ENCODE measurements at regions not wholly inside any gene's neighbourhood (a gene's known extent, or its start where the extent isn't known, plus 50 kb on each side); places are given as distances from the start of the nearest gene placed in this dataset.

DNA sequence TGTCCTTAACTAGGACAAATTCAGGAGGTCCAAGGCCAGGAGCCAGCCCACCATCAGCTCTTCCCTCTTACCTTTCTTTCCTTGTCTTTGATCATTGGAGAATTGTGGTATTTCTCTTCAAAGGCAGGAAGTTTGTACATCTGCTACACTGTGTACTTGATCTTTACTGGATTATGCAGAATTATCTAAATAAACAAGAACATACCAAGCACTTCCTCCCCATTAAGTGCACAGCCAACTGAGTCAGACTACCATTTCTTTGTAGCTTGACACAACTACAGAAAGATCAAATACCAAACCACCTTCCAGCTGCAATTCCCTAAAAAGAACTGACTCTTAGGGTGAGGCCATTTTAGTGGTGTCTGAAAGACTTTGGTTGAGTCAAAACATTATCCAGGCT, 195.1 kb downstream of the HDGFL1 start:
- CTCF ChIA-PET = interaction anchor here (1.3 kb wide), 1 partner anchor 12 kb away, joined by 3 read pairs; no protein-coding TSS in a partner anchor
- Histone ChIP-seq H3K27ac (ENCODE audit: insufficient read depth, low read length) (no peak overlapping the region), H3K4me1 (ENCODE audit: control insufficient read depth, insufficient read depth, low read length) (peaks cover 5% of the 10 kb centered on the region), H4K20me1 (ENCODE audit: insufficient read depth, low read length) (no peaks in the 10 kb centered on the region), H3K23ac (ENCODE audit: low read depth, low read length) (peak overlapping the region; percentile 70; the same call in 1 of the 2 replicates), H2BK15ac (ENCODE audit: low read depth, low read length) (peak overlapping the region; percentile 55; the same call in 1 of the 3 replicates), H3K9me1 (ENCODE audit: insufficient read depth, low read length) (peaks cover 4% of the 10 kb centered on the region), H3K4ac (ENCODE audit: low read depth, low read length) (peak overlapping the region; percentile 63), H3K4me3 (ENCODE audit: insufficient read depth, low read depth, low read length) (no peak overlapping the region), H3K14ac (replicated peaks; ENCODE audit: low read depth, low read length) (0 out of 2 replicates have a peak overlapping the region, but pooled peaks have one; percentile 31), H3K79me1 (ENCODE audit: low read depth in 1 of 2, low read length in 2 of 2) (no peaks in the 10 kb centered on the region), H3K4me2 (ENCODE audit: low read depth, low read length) (peak overlapping the region; percentile 5; the same call in 1 of the 2 replicates), H2BK20ac (ENCODE audit: low read depth, low read length) (peak overlapping the region; percentile 85), H3K9me3 (ENCODE audit: control insufficient read depth, insufficient read depth, low read length) (0 out of 2 replicates have a peak, but pooled peaks cover 3% of the 10 kb centered on the region), H4K91ac (ENCODE audit: insufficient read depth, low read depth, low read length) (peak overlapping the region; percentile 44; the same call in 1 of the 2 replicates), H2AK9ac (replicated peaks; ENCODE audit: low read depth, low read length, poor library complexity) (no peak overlapping the region), H3K27me3 (ENCODE audit: control insufficient read depth, insufficient read depth, low read length) (no peaks in the 10 kb centered on the region), H4K5ac (ENCODE audit: low read depth, low read length) (no peak overlapping the region; the same call in 1 of the 2 replicates), H3K36me3 (ENCODE audit: control insufficient read depth, insufficient read depth, low read length) (no peaks in the 10 kb centered on the region), H3K9ac (ENCODE audit: low read depth, low read length) (no peak overlapping the region), H3K18ac (ENCODE audit: low read depth, low read length) (peak overlapping the region; percentile 81; the same call in 1 of the 2 replicates), H2BK5ac (ENCODE audit: low read depth, low read length, poor library complexity, severe bottlenecking) (peak overlapping the region; percentile 66), H2BK120ac (ENCODE audit: low read depth, low read length) (peak overlapping the region; percentile 80; the same call in 1 of the 2 replicates), H2AK5ac (ENCODE audit: low read depth, low read length) (peak overlapping the region; percentile 84), H4K8ac (ENCODE audit: low read depth in 2 of 2, low read length in 2 of 2) (peak overlapping the region in 1 of 2 experiments; percentile 53; a peak in 2 of 4 replicates), H3K56ac (ENCODE audit: extremely low read depth, insufficient read depth, low read length) (no peak overlapping the region), H2AFZ (replicated peaks; ENCODE audit: low read length, poor library complexity) (peak overlapping the region; percentile 64)
- in situ Hi-C loops (cut with MboI; ENCODE audit: low sequenced_read_pairs) (no loop called here), dilution Hi-C loops (cut with HindIII; ENCODE audit: low sequenced_read_pairs, unreplicated experiment) (no loop called here), intact Hi-C loops (cut with micrococcal nuclease) (no loop called here)
- ATAC-seq (ENCODE audit: low read depth) (peak; percentile 87), DNase-seq (peak; percentile 85)
- TF ChIP-seq RFX5 (IDR thresholded peaks at IDR 0.05; ENCODE audit: low read depth, low read length) (no peak), FOS (IDR thresholded peaks at IDR 0.05; ENCODE audit: low read depth, low read length) (no peak)
- TF ChIP-seq, protein P1, sequence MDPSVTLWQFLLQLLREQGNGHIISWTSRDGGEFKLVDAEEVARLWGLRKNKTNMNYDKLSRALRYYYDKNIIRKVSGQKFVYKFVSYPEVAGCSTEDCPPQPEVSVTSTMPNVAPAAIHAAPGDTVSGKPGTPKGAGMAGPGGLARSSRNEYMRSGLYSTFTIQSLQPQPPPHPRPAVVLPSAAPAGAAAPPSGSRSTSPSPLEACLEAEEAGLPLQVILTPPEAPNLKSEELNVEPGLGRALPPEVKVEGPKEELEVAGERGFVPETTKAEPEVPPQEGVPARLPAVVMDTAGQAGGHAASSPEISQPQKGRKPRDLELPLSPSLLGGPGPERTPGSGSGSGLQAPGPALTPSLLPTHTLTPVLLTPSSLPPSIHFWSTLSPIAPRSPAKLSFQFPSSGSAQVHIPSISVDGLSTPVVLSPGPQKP (IDR thresholded peaks at IDR 0.05; ENCODE audit: borderline replicate concordance, low read depth, low read length) = no peak
- TF ChIP-seq, protein P2, sequence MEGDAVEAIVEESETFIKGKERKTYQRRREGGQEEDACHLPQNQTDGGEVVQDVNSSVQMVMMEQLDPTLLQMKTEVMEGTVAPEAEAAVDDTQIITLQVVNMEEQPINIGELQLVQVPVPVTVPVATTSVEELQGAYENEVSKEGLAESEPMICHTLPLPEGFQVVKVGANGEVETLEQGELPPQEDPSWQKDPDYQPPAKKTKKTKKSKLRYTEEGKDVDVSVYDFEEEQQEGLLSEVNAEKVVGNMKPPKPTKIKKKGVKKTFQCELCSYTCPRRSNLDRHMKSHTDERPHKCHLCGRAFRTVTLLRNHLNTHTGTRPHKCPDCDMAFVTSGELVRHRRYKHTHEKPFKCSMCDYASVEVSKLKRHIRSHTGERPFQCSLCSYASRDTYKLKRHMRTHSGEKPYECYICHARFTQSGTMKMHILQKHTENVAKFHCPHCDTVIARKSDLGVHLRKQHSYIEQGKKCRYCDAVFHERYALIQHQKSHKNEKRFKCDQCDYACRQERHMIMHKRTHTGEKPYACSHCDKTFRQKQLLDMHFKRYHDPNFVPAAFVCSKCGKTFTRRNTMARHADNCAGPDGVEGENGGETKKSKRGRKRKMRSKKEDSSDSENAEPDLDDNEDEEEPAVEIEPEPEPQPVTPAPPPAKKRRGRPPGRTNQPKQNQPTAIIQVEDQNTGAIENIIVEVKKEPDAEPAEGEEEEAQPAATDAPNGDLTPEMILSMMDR (conservative IDR thresholded peaks at IDR 0.05; ENCODE audit: low read depth, low read length) = no peak
- POLR2A ChIA-PET (ENCODE audit: unreplicated experiment) = no interaction called here
- no TSS peak for BruUV-seq (replicated peaks)
